OCI-LY7 (cell line): ENCODE measurements at regions not wholly inside any gene's neighbourhood (a gene's known extent, or its start where the extent isn't known, plus 50 kb on each side); places are given as distances from the start of the nearest gene placed in this dataset.

Source experiments
- BruUV-seq: library from RNA; stranded (reverse); fragments of 400-500 nt; replicated peaks from 2 replicates; lab custom pipeline; 2021; lab: Mats Ljungman, UMichigan
- CTCF ChIA-PET: fragments of 300-600 bp; sonication (Branson Sonifier 250); formaldehyde crosslinking; loops from one replicate; lab custom pipeline; 2022; ENCODE audit warnings: antibody characterized with exemption; ENCODE audit not compliant: unreplicated experiment; lab: Charles Lee
- POLR2A ChIA-PET: fragments of 300-600 bp; sonication (Branson Sonifier 250); formaldehyde crosslinking; loops from one replicate; lab custom pipeline; 2022; ENCODE audit warnings: antibody characterized with exemption; lab: Charles Lee
- DNase-seq: peaks from one replicate; pipeline ENCODE4 v3.0.0-alpha.2; 2015; ENCODE audit warnings: low spot score
- H2AFZ ChIP-seq: fragments of 200-600 bp; sonication (generic), shearing (Covaris generic); 2 replicates; pipeline ENCODE4 v1.6.1; 2014; ENCODE audit warnings: mild to moderate bottlenecking, antibody characterized with exemption, low read length, moderate library complexity
- H3K27ac ChIP-seq: fragments of 200-600 bp; sonication (generic); 2 replicates; pipeline ENCODE4 v1.5.1; 2014; ENCODE audit warnings: mixed run types, low read depth, mild to moderate bottlenecking, moderate library complexity, low read length, inconsistent platforms; ENCODE audit not compliant: poor library complexity, severe bottlenecking
- H3K36me3 ChIP-seq: fragments of 200-600 bp; sonication (generic); 2 replicates; pipeline ENCODE4 v1.6.1; 2014; ENCODE audit warnings: mild to moderate bottlenecking, antibody characterized with exemption, low read length, moderate library complexity, mixed read lengths; ENCODE audit not compliant: insufficient read depth
- H3K4me1 ChIP-seq: fragments of 200-600 bp; sonication (generic); 2 replicates; pipeline ENCODE4 v1.5.1; 2014; ENCODE audit warnings: mild to moderate bottlenecking, low read length; ENCODE audit not compliant: insufficient read depth, poor library complexity, severe bottlenecking
- H3K4me2 ChIP-seq: fragments of 200-600 bp; sonication (generic); 2 replicates; pipeline ENCODE4 v1.6.1; 2014; ENCODE audit warnings: mild to moderate bottlenecking, low read length
- H3K4me3 ChIP-seq: fragments of 200-600 bp; sonication (generic); 2 replicates; pipeline ENCODE4 v1.5.1; 2014; ENCODE audit warnings: mild to moderate bottlenecking, low read depth, low read length; ENCODE audit not compliant: poor library complexity, severe bottlenecking
- H3K79me2 ChIP-seq: fragments of 200-600 bp; sonication (generic); 2 replicates; pipeline ENCODE4 v1.6.1; 2016; ENCODE audit warnings: low read depth, mild to moderate bottlenecking, low read length, moderate library complexity, mixed read lengths; ENCODE audit not compliant: insufficient read depth
- H3K9me2 ChIP-seq: fragments of 200-600 bp; sonication (generic); 2 replicates; pipeline ENCODE4 v1.6.1; 2016; ENCODE audit warnings: mild to moderate bottlenecking, low read length, mixed read lengths; ENCODE audit not compliant: insufficient read depth
- H3K9me3 ChIP-seq: fragments of 200-600 bp; sonication (generic); 2 replicates; pipeline ENCODE4 v1.6.1; 2014; ENCODE audit warnings: mild to moderate bottlenecking, mixed run types, low read length, mixed read lengths
- H4K20me1 ChIP-seq: fragments of 200-600 bp; sonication (generic); 2 replicates; pipeline ENCODE4 v1.6.1; 2014; ENCODE audit warnings: mild to moderate bottlenecking, antibody characterized with exemption, low read length, moderate library complexity, mixed read lengths; ENCODE audit not compliant: insufficient read depth
- EZH2phosphoT487 ChIP-seq: fragments of 200-600 bp; sonication (generic); IDR thresholded peaks from 2 replicates; pipeline ENCODE4 v1.6.1; 2018; ENCODE audit warnings: low read depth, borderline replicate concordance, mild to moderate bottlenecking, mixed run types, antibody characterized with exemption, low read length, moderate library complexity, mixed read lengths
- intact Hi-C: fragments of 100-400 bp; cut with micrococcal nuclease; formaldehyde crosslinking; loops from one replicate; pipeline ENCODE4 v1.10.0; 2022; ENCODE audit not compliant: unreplicated experiment
- TF ChIP-seq, protein P1 (sequence below): fragments of 200-600 bp; sonication (generic); conservative IDR thresholded peaks from 2 replicates; pipeline ENCODE4 v1.5.1; 2014; ENCODE audit warnings: mild to moderate bottlenecking, antibody characterized with exemption, low read length, moderate library complexity, mixed read lengths

DNA sequence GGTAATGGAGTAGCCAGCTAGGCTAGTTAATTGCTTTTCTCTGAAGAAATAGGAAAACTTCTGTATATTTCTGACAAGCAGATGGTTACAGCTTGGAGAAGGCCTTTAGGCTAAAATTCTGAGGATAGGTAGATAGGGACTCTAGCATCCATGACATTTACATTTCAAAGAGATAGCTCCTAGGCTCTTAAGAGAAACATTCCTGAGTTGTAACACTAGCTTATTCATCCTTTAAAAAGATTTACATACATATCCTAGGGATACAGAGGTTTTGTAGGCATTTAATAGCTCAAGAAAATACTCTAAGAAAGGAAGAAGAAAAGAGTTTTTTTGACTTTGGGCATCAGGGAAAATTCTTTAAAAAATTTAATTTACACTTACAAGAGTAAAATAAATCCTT, 130.9 kb upstream of the CCDC179 start:
- no peak overlapping the region for H3K4me2 ChIP-seq
- no TSS peak for BruUV-seq
- no peaks in the 10 kb centered on the region for H4K20me1 ChIP-seq
- no peaks in the 10 kb centered on the region for H3K36me3 ChIP-seq
- no peak overlapping the region for H3K27ac ChIP-seq
- H3K4me1 ChIP-seq: no peaks in the 10 kb centered on the region
- CTCF ChIA-PET: no interaction called here
- 0 out of 2 replicates have a peak, but pooled peaks cover 4% of the 10 kb centered on the region for H3K9me3 ChIP-seq
- no peak overlapping the region for H2AFZ ChIP-seq
- POLR2A ChIA-PET: interaction anchor here (0.6 to 0.9 kb wide), 2 partner anchors 24 to 32 kb away, joined by 3 to 4 read pairs; no protein-coding TSS in a partner anchor
- no peaks in the 10 kb centered on the region for H3K9me2 ChIP-seq
- intact Hi-C loops: no loop called here
- TF ChIP-seq, protein P1, sequence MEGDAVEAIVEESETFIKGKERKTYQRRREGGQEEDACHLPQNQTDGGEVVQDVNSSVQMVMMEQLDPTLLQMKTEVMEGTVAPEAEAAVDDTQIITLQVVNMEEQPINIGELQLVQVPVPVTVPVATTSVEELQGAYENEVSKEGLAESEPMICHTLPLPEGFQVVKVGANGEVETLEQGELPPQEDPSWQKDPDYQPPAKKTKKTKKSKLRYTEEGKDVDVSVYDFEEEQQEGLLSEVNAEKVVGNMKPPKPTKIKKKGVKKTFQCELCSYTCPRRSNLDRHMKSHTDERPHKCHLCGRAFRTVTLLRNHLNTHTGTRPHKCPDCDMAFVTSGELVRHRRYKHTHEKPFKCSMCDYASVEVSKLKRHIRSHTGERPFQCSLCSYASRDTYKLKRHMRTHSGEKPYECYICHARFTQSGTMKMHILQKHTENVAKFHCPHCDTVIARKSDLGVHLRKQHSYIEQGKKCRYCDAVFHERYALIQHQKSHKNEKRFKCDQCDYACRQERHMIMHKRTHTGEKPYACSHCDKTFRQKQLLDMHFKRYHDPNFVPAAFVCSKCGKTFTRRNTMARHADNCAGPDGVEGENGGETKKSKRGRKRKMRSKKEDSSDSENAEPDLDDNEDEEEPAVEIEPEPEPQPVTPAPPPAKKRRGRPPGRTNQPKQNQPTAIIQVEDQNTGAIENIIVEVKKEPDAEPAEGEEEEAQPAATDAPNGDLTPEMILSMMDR: no peak
- TF ChIP-seq EZH2phosphoT487: no peak
- no peak for DNase-seq
- H3K79me2 ChIP-seq: no peaks in the 10 kb centered on the region
- no peak overlapping the region for H3K4me3 ChIP-seq

DNA sequence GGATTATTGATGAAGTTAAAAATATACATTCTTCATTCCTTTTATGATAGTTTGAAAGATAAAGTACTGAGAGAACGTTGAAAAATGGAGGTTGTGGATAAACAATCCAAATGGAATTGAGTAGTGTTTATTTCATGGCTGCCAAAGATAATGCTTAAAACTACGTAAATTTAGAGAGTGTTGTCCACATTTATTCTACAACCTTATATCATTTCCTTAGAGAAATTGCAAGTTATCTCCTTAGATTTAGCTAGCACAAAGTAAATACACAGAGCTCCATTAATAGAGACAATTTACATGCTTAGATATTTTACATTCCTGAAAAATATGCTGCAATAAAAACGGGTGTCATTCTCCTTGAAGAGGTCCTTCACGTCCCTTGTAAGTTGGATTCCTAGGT, 146.5 kb upstream of the CCDC179 start:
- intact Hi-C loops: no loop called here
- no peak for DNase-seq

DNA sequence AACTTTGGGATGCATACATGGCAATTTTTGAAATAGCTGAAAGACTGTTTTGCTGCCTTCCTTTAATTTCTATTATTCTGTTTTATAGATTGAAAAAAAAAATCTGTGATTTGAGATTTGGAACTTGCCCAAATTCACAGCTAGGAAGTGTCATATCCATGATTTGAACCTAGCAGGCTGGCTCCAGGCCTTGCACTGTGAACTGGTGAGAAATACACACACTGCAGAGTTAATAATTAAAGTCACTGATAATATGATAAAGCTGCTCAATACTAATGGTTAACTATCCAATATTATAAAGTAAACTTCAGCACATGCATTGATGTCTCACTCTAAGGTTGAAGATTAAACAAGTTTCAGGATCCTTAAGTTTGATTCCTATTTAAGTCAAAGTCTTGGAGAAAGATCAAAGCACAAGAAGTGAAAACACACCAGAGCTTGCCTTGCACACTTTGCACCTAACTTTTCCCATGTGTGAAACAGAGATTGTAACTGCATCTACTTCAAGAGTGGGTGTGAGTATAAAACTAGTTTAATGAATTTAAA, 150.6 kb upstream of the CCDC179 start:
- ChIA-PET POLR2A (no interaction called here), CTCF (no interaction called here)
- no peaks in the 10 kb centered on the region for H3K79me2 ChIP-seq
- no peaks in the 10 kb centered on the region for H3K4me1 ChIP-seq
- intact Hi-C loops: no loop called here
- H3K9me2 ChIP-seq: no peaks in the 10 kb centered on the region
- TF ChIP-seq, protein P1: no peak
- TF ChIP-seq EZH2phosphoT487: no peak
- H3K27ac ChIP-seq: no peak overlapping the region
- no peak for DNase-seq
- BruUV-seq: no TSS peak
- no peak overlapping the region for H3K4me3 ChIP-seq
- no peak overlapping the region for H3K4me2 ChIP-seq
- no peak overlapping the region for H2AFZ ChIP-seq
- H4K20me1 ChIP-seq: no peaks in the 10 kb centered on the region
- no peaks in the 10 kb centered on the region for H3K9me3 ChIP-seq
- H3K36me3 ChIP-seq: no peaks in the 10 kb centered on the region

More for the DNA sequence above, 146.5 kb upstream of the CCDC179 start:
- H3K27ac ChIP-seq: no peak overlapping the region
- H3K4me2 ChIP-seq: no peak overlapping the region
- H3K9me2 ChIP-seq: no peaks in the 10 kb centered on the region
- no TSS peak for BruUV-seq
- H3K36me3 ChIP-seq: no peaks in the 10 kb centered on the region
- no peaks in the 10 kb centered on the region for H3K79me2 ChIP-seq
- H3K4me1 ChIP-seq: no peaks in the 10 kb centered on the region
- no peaks in the 10 kb centered on the region for H4K20me1 ChIP-seq
- H2AFZ ChIP-seq: no peak overlapping the region
- ChIA-PET CTCF (no interaction called here), POLR2A (no interaction called here)
- no peak for TF ChIP-seq EZH2phosphoT487
- TF ChIP-seq, protein P1: no peak
- H3K4me3 ChIP-seq: no peak overlapping the region
- H3K9me3 ChIP-seq: no peaks in the 10 kb centered on the region
